ENCODE measurements at regions not wholly inside any gene's neighbourhood (a gene's known extent, or its start where the extent isn't known, plus 50 kb on each side); places are given as distances from the start of the nearest gene placed in this dataset.
"Not testable (repeated sequence)": the region's sequence is repeated elsewhere in the genome, so short reads cannot be mapped to it uniquely, and the experiment has no call there.

DNA sequence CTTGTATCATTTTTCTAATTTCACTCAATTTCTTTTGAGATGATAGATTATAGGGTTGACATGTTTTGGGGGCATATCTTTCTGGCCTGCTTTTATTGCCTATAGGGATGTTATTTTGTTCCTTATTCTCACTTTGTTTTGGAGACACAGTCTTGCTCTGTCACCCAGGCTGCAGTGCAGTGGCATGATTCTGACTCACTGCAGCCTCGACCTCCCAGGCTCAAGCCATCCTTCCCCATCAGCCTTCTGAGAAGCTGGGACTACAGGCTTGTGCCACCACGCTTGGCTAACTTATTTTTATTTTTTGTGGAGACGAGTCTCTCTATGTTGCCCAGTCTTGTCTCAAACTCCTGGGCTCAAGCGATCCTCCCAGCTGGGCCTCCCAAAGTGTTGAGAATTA lies 72.8 kb upstream of the FAN1 start:
- Histone ChIP-seq H3K27ac (no peak overlapping the region), H3K36me3 (no peaks in the 10 kb centered on the region), H3K4me3 (no peak overlapping the region), H3K27me3 (no peaks in the 10 kb centered on the region), H3K9me3 (no peaks in the 10 kb centered on the region), H3K4me1 (no peaks in the 10 kb centered on the region)
- ATAC-seq (no peak), DNase-seq (no peak)
- intact Hi-C loops (cut with DNase I) = no loop called here
- TF ChIP-seq POLR2A (IDR thresholded peaks at IDR 0.05) = no peak
- TF ChIP-seq, protein P1, sequence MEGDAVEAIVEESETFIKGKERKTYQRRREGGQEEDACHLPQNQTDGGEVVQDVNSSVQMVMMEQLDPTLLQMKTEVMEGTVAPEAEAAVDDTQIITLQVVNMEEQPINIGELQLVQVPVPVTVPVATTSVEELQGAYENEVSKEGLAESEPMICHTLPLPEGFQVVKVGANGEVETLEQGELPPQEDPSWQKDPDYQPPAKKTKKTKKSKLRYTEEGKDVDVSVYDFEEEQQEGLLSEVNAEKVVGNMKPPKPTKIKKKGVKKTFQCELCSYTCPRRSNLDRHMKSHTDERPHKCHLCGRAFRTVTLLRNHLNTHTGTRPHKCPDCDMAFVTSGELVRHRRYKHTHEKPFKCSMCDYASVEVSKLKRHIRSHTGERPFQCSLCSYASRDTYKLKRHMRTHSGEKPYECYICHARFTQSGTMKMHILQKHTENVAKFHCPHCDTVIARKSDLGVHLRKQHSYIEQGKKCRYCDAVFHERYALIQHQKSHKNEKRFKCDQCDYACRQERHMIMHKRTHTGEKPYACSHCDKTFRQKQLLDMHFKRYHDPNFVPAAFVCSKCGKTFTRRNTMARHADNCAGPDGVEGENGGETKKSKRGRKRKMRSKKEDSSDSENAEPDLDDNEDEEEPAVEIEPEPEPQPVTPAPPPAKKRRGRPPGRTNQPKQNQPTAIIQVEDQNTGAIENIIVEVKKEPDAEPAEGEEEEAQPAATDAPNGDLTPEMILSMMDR (IDR thresholded peaks at IDR 0.05) = no peak
- 77% methylated on average over 4 of the region's 4 CpGs for WGBS (ENCODE audit: insufficient coverage, low coverage, low lambda C conversion rate, missing lambda C conversion rate)

DNA sequence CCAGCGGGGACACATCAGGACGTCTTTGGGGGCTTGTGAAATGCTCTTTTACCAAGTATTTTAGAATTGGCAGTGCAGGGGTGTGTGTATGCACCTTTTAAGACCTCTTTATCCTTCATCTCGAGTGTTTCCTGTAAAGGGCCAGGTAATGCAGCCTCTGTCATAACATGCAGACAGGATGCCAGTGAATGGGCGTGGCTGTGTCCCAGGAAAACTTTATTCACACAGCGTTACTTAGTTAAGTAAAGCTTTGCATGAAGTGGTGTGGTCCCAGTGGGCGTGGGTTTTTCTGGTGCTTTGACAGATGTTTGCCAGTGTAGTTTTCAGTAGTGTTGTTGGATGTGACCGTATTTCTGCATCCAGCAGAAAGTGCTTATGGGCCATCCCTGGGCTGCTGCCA lies 70.3 kb upstream of the FAN1 start:
- ATAC-seq, H3K36me3 ChIP-seq: not testable (repeated sequence)

DNA sequence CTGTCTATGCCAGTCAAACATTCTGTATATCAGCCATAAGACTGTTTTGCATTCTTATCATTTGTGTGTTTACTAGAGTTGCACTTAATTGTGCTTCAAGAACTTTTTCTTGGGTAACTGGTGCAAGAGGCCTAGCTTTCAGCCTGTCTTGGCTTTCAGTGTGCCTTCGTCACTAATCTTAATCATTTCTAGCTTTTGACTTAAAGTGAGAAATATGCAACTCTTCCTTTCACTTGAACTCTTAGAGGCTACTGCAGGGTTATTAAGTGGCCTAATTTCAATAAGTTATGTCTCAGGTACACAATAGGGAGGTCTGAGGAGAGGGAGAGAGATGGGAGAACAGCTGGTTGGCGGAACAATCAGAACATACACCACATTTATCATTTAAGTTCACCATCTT lies 62.1 kb upstream of the FAN1 start:
- H3K36me3 ChIP-seq; H3K9me3 ChIP-seq; H3K27ac ChIP-seq; H3K27me3 ChIP-seq; H3K4me3 ChIP-seq; ATAC-seq; DNase-seq; intact Hi-C loops (cut with DNase I); H3K4me1 ChIP-seq: not testable (repeated sequence)
- WGBS (ENCODE audit: insufficient coverage, low coverage, low lambda C conversion rate, missing lambda C conversion rate) = 75% methylated on average over 2 of the region's 2 CpGs

More for the DNA sequence above, 70.3 kb upstream of the FAN1 start:
- DNase-seq; intact Hi-C loops (cut with DNase I); H3K27me3 ChIP-seq; H3K4me1 ChIP-seq; H3K9me3 ChIP-seq; H3K27ac ChIP-seq; H3K4me3 ChIP-seq: not testable (repeated sequence)
- WGBS (ENCODE audit: insufficient coverage, low coverage, low lambda C conversion rate, missing lambda C conversion rate) = 65% methylated on average over 3 of the region's 7 CpGs

DNA sequence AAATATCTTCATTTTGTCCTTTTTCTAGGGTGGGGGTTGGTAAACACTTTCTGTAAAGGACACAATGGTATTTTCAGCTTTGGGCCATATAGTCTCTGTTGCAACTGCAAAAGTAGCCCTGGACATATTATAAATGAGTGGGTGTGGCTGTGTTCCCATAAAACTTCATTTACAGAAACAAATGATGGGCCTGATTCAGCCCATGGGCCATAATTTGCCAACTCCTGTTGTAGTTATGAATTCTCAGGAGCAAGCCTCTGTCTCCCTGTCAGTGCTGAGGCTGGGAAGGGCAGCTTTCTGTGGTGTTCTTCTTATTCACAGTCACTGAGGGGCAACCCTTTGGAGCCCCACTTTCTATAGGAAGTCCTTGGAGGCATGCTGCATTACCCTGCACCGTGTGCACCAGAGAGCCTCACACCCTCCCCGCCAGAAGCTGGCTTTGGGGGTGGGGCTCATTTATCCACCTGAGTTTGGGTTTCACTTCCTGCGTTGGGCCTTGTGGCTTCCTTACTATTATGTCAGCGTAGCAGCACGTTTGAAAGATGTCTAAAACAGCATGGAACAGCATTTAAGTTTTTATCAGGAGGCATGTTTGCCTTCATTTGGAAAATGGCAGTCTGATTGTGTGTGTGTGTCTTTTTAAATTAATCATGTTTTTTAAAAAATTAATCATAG lies 60.8 kb upstream of the FAN1 start:
- H3K4me1 ChIP-seq; H3K9me3 ChIP-seq; intact Hi-C loops (cut with DNase I); DNase-seq; H3K4me3 ChIP-seq; H3K27me3 ChIP-seq; ATAC-seq; H3K36me3 ChIP-seq; H3K27ac ChIP-seq: not testable (repeated sequence)
- WGBS (ENCODE audit: insufficient coverage, low coverage, low lambda C conversion rate, missing lambda C conversion rate) = 25% methylated on average over 3 of the region's 5 CpGs

DNA sequence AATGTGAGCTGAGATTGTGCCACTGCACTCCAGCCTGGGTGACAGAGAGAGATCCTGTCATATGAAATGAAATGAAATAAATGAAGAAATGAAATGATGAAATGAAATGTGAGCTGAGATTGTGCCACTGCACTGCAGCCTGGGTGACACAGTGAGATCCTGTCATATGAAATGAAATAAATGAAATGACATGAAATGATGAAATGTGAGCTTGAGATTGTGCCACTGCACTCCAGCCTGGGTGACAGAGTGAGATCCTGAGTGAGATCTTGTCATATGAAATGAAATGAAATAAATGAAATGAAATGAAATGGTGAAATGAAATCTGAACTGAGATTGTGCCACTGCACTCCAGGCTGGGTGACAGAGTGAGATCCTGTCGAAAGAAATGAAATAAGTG lies 58.2 kb upstream of the FAN1 start:
- H3K4me1 ChIP-seq; H3K27ac ChIP-seq; H3K9me3 ChIP-seq; H3K36me3 ChIP-seq; H3K4me3 ChIP-seq; DNase-seq; intact Hi-C loops (cut with DNase I); ATAC-seq; H3K27me3 ChIP-seq: not testable (repeated sequence)
- whole genome bisulfite sequencing (ENCODE audit: insufficient coverage, low coverage, low lambda C conversion rate, missing lambda C conversion rate) = 63% methylated on average over 1 of the region's 1 CpG

Small RNA genes lying in the stretch of these regions (small RNA-seq; reads per million reads assigned to genes)
- gene RN7SL82P = 0 reads per million in 2 experiments
